Stomach (tissue), 8 donors: ENCODE measurements at regions not wholly inside any gene's neighbourhood (a gene's known extent, or its start where the extent isn't known, plus 50 kb on each side); places are given as distances from the start of the nearest gene placed in this dataset.

Experiments
- DNase-seq, 2 donors: peaks; one replicate each; pipeline versions ENCODE4 v3.0.0 to v3.0.0-alpha.2; 2013 to 2019
- H3K27ac ChIP-seq, 5 donors: fragments of 200-600 bp in 4 of 5; sonication (generic) in 4 of 5; one replicate each; pipeline ENCODE4 v1.5.1; 2013 to 2019; ENCODE audit warnings: mild to moderate bottlenecking in 1 of 5, moderate library complexity in 1 of 5
- H3K27me3 ChIP-seq, 3 donors: fragments of 200-600 bp; sonication (generic); one replicate each; pipeline ENCODE4 v1.5.1; 2017 to 2019; ENCODE audit warnings: mixed run types in 1 of 3
- H3K36me3 ChIP-seq, 4 donors: fragments of 200-600 bp; sonication (generic); 1 replicate in 3 of 4; 2 replicates in 1 of 4; pipeline ENCODE4 v1.5.1; 2016 to 2019
- H3K4me1 ChIP-seq, 4 donors: fragments of 200-600 bp; sonication (generic); one replicate each; pipeline ENCODE4 v1.5.1; 2016 to 2019
- H3K4me3 ChIP-seq, 4 donors: fragments of 200-600 bp; sonication (generic) in 3 of 4; one replicate each; pipeline ENCODE4 v1.5.1; 2016 to 2019; ENCODE audit warnings: mild to moderate bottlenecking in 1 of 4
- H3K9me3 ChIP-seq, 4 donors: fragments of 200-600 bp; sonication (generic); one replicate each; pipeline ENCODE4 v1.5.1; 2016 to 2019
- EP300 ChIP-seq: sonication (generic); formaldehyde crosslinking; IDR thresholded peaks from one replicate; pipeline ENCODE4 v1.6.1; 2017; ENCODE audit warnings: antibody characterized with exemption
- POLR2A ChIP-seq, 4 donors: fragments of 450-650 bp; IDR thresholded peaks; one replicate each; pipeline ENCODE4 v1.6.1; 2016; ENCODE audit warnings: antibody characterized with exemption in 4 of 4, control low read depth in 2 of 4, mild to moderate bottlenecking in 1 of 4, moderate library complexity in 1 of 4
- POLR2AphosphoS5 ChIP-seq, 3 donors: sonication (generic); formaldehyde crosslinking; IDR thresholded peaks; one replicate each; pipeline ENCODE4 v1.6.1; 2016; ENCODE audit warnings: antibody characterized with exemption in 3 of 3
- WGBS, 5 donors: extraction: QIAGEN DNeasy Blood & Tissue Kit in 3 of 5; methylation state at CpG; one replicate each; pipeline versions ENCODE4 v1.1.5 to v1.1.7; 2013 to 2018; 5-methylcytosine and 5-hydroxymethylcytosine counted together
- intact Hi-C: fragments of 100-400 bp; cut with DNase I; formaldehyde crosslinking; loops from one replicate; pipeline ENCODE4 v1.15.1; 2023; ENCODE audit warnings: low total_unique reads
- TF ChIP-seq, protein P1 (sequence below), 7 experiments: fragments of 450-650 bp in 4 of 7; fragments of 200-600 bp in 3 of 7; sonication (generic) in 3 of 7; IDR thresholded peaks; one replicate each; pipeline ENCODE4 v1.5.1; 2016 to 2019; ENCODE audit warnings: antibody characterized with exemption in 7 of 7, control low read depth in 2 of 7, mild to moderate bottlenecking in 1 of 7
- donor health status: healthy with polysubstance abuse.
- donor health status: Bipolar disorder and iron deficiency.
- donor health status: healthy.

DNA sequence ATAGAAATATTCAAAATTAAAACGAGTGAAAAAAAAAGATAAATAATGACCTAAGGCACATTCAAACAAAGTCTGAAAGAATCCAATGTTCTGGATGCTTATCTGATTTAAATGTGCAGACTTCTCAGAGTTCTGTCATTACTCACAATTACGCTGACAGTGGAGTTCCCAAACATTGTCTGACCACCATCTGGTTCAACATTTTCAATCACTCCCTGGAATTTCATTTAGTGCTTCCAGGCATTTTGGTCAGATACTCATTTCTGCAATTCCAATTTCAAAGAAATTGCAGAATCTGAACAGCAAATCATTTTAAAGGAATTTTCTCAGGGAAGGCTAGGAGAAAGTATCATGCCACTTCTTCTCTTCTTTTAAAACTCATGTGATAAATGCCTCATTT is 398.2 kb upstream of the PDE3A start:
- Histone ChIP-seq H3K27me3 (no peaks in the 10 kb centered on the region), H3K4me3 (no peak overlapping the region), H3K27ac (no peak overlapping the region), H3K36me3 (no peaks in the 10 kb centered on the region), H3K4me1 (peaks cover 0 to 14% (median 7%) of the 10 kb centered on the region in 4 donors), H3K9me3 (no peaks in the 10 kb centered on the region)
- WGBS, 5 donors = 26 to 40% (median 33%) methylated on average over 2 of the region's 2 CpGs
- peak in 1 of 2 donors; percentile 32 for DNase-seq
- TF ChIP-seq, protein P1, sequence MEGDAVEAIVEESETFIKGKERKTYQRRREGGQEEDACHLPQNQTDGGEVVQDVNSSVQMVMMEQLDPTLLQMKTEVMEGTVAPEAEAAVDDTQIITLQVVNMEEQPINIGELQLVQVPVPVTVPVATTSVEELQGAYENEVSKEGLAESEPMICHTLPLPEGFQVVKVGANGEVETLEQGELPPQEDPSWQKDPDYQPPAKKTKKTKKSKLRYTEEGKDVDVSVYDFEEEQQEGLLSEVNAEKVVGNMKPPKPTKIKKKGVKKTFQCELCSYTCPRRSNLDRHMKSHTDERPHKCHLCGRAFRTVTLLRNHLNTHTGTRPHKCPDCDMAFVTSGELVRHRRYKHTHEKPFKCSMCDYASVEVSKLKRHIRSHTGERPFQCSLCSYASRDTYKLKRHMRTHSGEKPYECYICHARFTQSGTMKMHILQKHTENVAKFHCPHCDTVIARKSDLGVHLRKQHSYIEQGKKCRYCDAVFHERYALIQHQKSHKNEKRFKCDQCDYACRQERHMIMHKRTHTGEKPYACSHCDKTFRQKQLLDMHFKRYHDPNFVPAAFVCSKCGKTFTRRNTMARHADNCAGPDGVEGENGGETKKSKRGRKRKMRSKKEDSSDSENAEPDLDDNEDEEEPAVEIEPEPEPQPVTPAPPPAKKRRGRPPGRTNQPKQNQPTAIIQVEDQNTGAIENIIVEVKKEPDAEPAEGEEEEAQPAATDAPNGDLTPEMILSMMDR (IDR thresholded peaks at IDR 0.05) = no peak
- TF ChIP-seq POLR2AphosphoS5 (IDR thresholded peaks at IDR 0.05) = no peak
- no peak for TF ChIP-seq EP300
- no peak for TF ChIP-seq POLR2A (IDR thresholded peaks at IDR 0.05)
- intact Hi-C loops = no loop called here

DNA sequence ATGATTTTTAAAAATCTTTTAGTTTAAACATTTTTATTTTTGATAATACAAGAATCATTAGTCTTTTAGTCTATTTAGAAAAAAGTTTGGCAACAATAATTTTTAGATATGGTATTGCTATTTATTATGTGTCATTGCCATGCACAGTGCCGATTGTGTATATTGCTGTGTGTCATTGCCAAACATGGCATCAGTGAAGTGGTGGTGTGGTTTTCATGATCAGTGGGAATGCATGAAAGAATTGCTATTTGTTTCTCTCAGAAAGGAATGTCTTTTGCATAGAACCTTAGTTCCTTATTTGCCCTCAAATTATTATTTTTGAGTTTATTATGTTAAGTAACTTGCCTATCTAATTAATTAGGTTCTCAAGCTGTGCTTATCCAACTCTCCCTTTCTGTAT is 397.5 kb upstream of the PDE3A start:
- TF ChIP-seq POLR2AphosphoS5 (IDR thresholded peaks at IDR 0.05) (no peak), POLR2A (IDR thresholded peaks at IDR 0.05) (no peak), EP300 (no peak)
- TF ChIP-seq, protein P1 (IDR thresholded peaks at IDR 0.05) = no peak
- Histone ChIP-seq H3K27ac (no peak overlapping the region), H3K27me3 (no peaks in the 10 kb centered on the region), H3K9me3 (no peaks in the 10 kb centered on the region), H3K36me3 (no peaks in the 10 kb centered on the region), H3K4me3 (no peak overlapping the region), H3K4me1 (peaks cover 0 to 14% (median 7%) of the 10 kb centered on the region in 4 donors)
- intact Hi-C loops = no loop called here
- DNase-seq = no peak
- WGBS, 5 donors = 53 to 75% (median 59%) methylated on average over 1 of the region's 1 CpG

- DNase-seq = peak in 1 of 2 donors; percentile 78
- WGBS, 5 donors = 31 to 58% (median 41%) methylated on average over 8 of the region's 8 CpGs
- intact Hi-C loops = no loop called here
These were observed 396.7 kb upstream of the PDE3A start for GRCh38 chr12:19971361-19972280.

More at GRCh38 chr12:19971361-19972280, 396.7 kb upstream of the PDE3A start:
- Histone ChIP-seq H3K27me3 (no peaks in the 10 kb centered on the region), H3K4me3 (no peak overlapping the region), H3K27ac (no peak overlapping the region), H3K4me1 (peaks cover 0 to 14% (median 7%) of the 10 kb centered on the region in 4 donors), H3K9me3 (no peaks in the 10 kb centered on the region), H3K36me3 (no peaks in the 10 kb centered on the region)
- TF ChIP-seq, protein P1 (IDR thresholded peaks at IDR 0.05) = no peak
- TF ChIP-seq EP300 = no peak
- TF ChIP-seq POLR2A (IDR thresholded peaks at IDR 0.05) = no peak
- TF ChIP-seq POLR2AphosphoS5 (IDR thresholded peaks at IDR 0.05) = no peak
